Loucy (cell line): ENCODE measurements at regions not wholly inside any gene's neighbourhood (a gene's known extent, or its start where the extent isn't known, plus 50 kb on each side); places are given as distances from the start of the nearest gene placed in this dataset.

Experiments
- H2AFZ ChIP-seq: fragments of 200-600 bp; sonication (generic); 2 replicates; pipeline ENCODE4 v1.6.0; 2016; ENCODE audit warnings: antibody characterized with exemption, mild to moderate bottlenecking, low read length, moderate library complexity
- H3F3A ChIP-seq: fragments of 200-600 bp; 2 replicates; pipeline ENCODE4 v1.6.0; 2016; ENCODE audit warnings: antibody characterized with exemption, low read depth, mild to moderate bottlenecking
- H3K27me3 ChIP-seq: fragments of 200-600 bp; sonication (generic); 2 replicates; pipeline ENCODE4 v1.6.1; 2014; ENCODE audit warnings: low read length, mild to moderate bottlenecking; ENCODE audit not compliant: insufficient read depth, poor library complexity, severe bottlenecking
- H3K36me3 ChIP-seq: fragments of 200-600 bp; sonication (generic); 2 replicates; pipeline ENCODE4 v1.6.1; 2016; ENCODE audit warnings: low read length; ENCODE audit not compliant: insufficient read depth
- H3K4me1 ChIP-seq: fragments of 200-600 bp; sonication (generic); 2 replicates; pipeline ENCODE4 v1.5.1; 2014; ENCODE audit warnings: low read length, mild to moderate bottlenecking; ENCODE audit not compliant: insufficient read depth, poor library complexity, severe bottlenecking
- H3K4me2 ChIP-seq: fragments of 200-600 bp; sonication (generic); 2 replicates; pipeline ENCODE4 v1.6.0; 2014; ENCODE audit warnings: antibody characterized with exemption, low read length, low read depth, mild to moderate bottlenecking; ENCODE audit not compliant: poor library complexity, severe bottlenecking
- H3K4me3 ChIP-seq: fragments of 200-600 bp; sonication (generic); 2 replicates; pipeline ENCODE4 v1.5.1; 2014; ENCODE audit warnings: low read length, mild to moderate bottlenecking, mixed read lengths; ENCODE audit not compliant: poor library complexity, severe bottlenecking
- H3K79me2 ChIP-seq: fragments of 200-600 bp; sonication (generic); 2 replicates; pipeline ENCODE4 v1.6.1; 2014; ENCODE audit warnings: low read length; ENCODE audit not compliant: insufficient read depth
- H3K9ac ChIP-seq: fragments of 200-600 bp; sonication (generic); 2 replicates; pipeline ENCODE4 v1.6.0; 2014; ENCODE audit warnings: mild to moderate bottlenecking, low read depth, low read length, moderate library complexity; ENCODE audit not compliant: poor library complexity, severe bottlenecking
- H3K9me2 ChIP-seq: fragments of 200-600 bp; sonication (generic); replicated peaks from 2 replicates; pipeline ENCODE4 v1.6.1; 2016; ENCODE audit warnings: low read depth, low read length, mixed read lengths
- H3K9me3 ChIP-seq: fragments of 200-600 bp; sonication (generic); 2 replicates; pipeline ENCODE4 v1.6.1; 2014; ENCODE audit warnings: mild to moderate bottlenecking, antibody characterized with exemption, low read length, low read depth; ENCODE audit not compliant: insufficient read depth
- H4K20me1 ChIP-seq: fragments of 200-600 bp; sonication (generic); 2 replicates; pipeline ENCODE4 v1.6.0; 2014; ENCODE audit warnings: antibody characterized with exemption, low read length, mild to moderate bottlenecking; ENCODE audit not compliant: insufficient read depth, poor library complexity, severe bottlenecking
- EZH2phosphoT487 ChIP-seq: fragments of 200-600 bp; IDR thresholded peaks from 2 replicates; pipeline ENCODE4 v1.6.1; 2018; ENCODE audit warnings: antibody characterized with exemption, mild to moderate bottlenecking, moderate library complexity, borderline replicate concordance
- TF ChIP-seq, protein P1 (sequence below): fragments of 200-600 bp; sonication (generic); conservative IDR thresholded peaks from 2 replicates; pipeline ENCODE4 v1.5.1; 2014; ENCODE audit warnings: mild to moderate bottlenecking, antibody characterized with exemption, low read length

DNA sequence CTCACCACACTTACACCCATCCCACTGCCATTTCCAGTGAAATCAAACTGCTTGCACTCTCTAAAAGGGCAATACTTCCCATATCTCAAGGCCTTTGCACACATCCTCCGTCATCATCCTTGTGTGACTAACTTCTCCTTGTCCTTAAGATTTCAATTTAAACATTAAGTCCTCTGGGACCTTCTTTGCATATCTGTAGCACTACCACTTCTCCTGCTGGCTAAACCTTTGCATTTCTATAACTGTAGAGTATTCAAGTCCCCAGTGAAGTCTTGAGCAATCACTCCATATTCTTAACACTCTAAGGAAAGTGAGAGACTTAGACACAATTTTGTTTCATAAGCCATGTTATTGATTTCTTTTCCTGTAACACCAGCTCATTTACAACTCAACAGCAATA is 136.8 kb upstream of the EPHA4 start:
- Histone ChIP-seq H3K4me1 (no peaks in the 10 kb centered on the region), H4K20me1 (no peaks in the 10 kb centered on the region), H3K9ac (no peak overlapping the region), H3K36me3 (no peaks in the 10 kb centered on the region), H3K79me2 (no peaks in the 10 kb centered on the region), H3K27me3 (no peaks in the 10 kb centered on the region), H3K9me2 (no peaks in the 10 kb centered on the region), H2AFZ (no peak overlapping the region), H3K4me2 (no peak overlapping the region), H3K4me3 (no peak overlapping the region), H3K9me3 (no peaks in the 10 kb centered on the region), H3F3A (no peaks in the 10 kb centered on the region)
- TF ChIP-seq, protein P1, sequence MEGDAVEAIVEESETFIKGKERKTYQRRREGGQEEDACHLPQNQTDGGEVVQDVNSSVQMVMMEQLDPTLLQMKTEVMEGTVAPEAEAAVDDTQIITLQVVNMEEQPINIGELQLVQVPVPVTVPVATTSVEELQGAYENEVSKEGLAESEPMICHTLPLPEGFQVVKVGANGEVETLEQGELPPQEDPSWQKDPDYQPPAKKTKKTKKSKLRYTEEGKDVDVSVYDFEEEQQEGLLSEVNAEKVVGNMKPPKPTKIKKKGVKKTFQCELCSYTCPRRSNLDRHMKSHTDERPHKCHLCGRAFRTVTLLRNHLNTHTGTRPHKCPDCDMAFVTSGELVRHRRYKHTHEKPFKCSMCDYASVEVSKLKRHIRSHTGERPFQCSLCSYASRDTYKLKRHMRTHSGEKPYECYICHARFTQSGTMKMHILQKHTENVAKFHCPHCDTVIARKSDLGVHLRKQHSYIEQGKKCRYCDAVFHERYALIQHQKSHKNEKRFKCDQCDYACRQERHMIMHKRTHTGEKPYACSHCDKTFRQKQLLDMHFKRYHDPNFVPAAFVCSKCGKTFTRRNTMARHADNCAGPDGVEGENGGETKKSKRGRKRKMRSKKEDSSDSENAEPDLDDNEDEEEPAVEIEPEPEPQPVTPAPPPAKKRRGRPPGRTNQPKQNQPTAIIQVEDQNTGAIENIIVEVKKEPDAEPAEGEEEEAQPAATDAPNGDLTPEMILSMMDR, result no peak
- no peak for TF ChIP-seq EZH2phosphoT487

DNA sequence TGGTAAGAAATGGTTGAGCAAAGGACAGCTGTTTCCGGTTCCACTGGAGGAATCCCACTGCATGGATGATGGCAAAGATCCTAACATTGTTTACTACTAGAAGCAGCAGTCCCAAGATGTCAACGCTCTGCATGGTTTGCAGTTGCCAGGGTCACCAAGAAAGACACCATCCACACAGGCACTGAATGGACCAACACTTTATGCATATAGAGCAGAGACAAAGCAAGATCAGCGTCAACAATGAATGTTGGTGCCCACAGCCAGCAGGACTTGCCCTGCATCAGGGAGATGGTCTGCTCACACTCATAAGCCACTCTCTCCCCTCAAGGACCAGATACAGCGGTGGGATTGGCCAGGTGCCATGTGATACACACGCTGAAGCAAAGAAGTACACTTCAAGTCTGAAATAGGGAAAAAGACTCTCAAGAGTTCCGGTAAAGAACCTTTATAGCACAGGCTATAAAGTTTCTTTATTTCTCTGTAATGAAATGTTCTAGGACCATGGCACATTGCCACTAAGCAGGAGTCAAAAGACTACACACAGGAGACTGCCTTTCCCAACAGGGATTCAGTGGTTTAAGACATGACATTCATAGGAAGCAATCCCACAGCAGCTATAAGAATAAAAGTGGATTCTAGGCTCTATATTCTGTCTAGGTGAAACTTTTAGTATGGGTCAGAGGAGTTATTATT is 133.2 kb upstream of the EPHA4 start:
- Histone ChIP-seq H3K4me1 (no peaks in the 10 kb centered on the region), H4K20me1 (no peaks in the 10 kb centered on the region), H3K9me2 (no peaks in the 10 kb centered on the region), H3K4me3 (no peak overlapping the region), H3K79me2 (no peaks in the 10 kb centered on the region), H3K27me3 (no peaks in the 10 kb centered on the region), H3K9me3 (no peaks in the 10 kb centered on the region), H3K9ac (no peak overlapping the region), H3F3A (no peaks in the 10 kb centered on the region), H3K4me2 (no peak overlapping the region), H3K36me3 (no peaks in the 10 kb centered on the region), H2AFZ (no peak overlapping the region)
- TF ChIP-seq, protein P1, result no peak
- TF ChIP-seq EZH2phosphoT487, result no peak

DNA sequence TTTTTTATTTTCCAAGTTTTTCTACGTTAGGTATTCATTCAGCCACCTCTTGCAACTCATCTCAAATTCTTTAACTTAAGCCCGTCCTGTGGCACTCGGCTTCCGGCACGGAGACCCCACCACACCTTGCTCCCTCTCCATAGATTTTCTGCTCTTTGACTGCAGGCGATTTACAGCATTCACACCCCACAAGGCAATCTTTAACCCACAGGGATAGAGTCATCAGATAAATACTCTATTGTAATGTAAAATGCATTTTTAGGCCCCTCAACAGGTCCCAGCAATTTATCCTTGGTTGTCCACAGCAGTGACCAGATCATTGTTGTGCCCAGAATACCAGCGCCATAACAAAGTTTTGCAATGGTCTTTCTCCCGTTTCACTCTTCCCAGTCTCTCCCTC is 132.3 kb upstream of the EPHA4 start:
- Histone ChIP-seq H3K9me3 (no peaks in the 10 kb centered on the region), H3F3A (no peaks in the 10 kb centered on the region), H3K9me2 (no peaks in the 10 kb centered on the region), H3K79me2 (no peaks in the 10 kb centered on the region), H4K20me1 (no peaks in the 10 kb centered on the region), H3K4me2 (no peak overlapping the region), H3K4me3 (no peak overlapping the region), H3K9ac (no peak overlapping the region), H3K27me3 (no peaks in the 10 kb centered on the region), H2AFZ (no peak overlapping the region), H3K4me1 (no peaks in the 10 kb centered on the region), H3K36me3 (no peaks in the 10 kb centered on the region)
- TF ChIP-seq EZH2phosphoT487, result no peak
- TF ChIP-seq, protein P1, result no peak
